Breast epithelium (tissue), 3 donors: ENCODE measurements at regions not wholly inside any gene's neighbourhood (a gene's known extent, or its start where the extent isn't known, plus 50 kb on each side); places are given as distances from the start of the nearest gene placed in this dataset.

Experiments
- CTCF ChIP-seq, 3 donors: fragments of 450-650 bp; IDR thresholded peaks; one replicate each; pipeline ENCODE4 v1.5.1; 2016 to 2017; ENCODE audit warnings: antibody characterized with exemption in 3 of 3, mild to moderate bottlenecking in 3 of 3, moderate library complexity in 3 of 3
- POLR2A ChIP-seq: fragments of 450-650 bp; IDR thresholded peaks from one replicate; pipeline ENCODE4 v1.6.1; 2016; ENCODE audit warnings: antibody characterized with exemption, mild to moderate bottlenecking, moderate library complexity
- POLR2AphosphoS5 ChIP-seq, 3 donors: sonication (generic); formaldehyde crosslinking; IDR thresholded peaks; one replicate each; pipeline ENCODE4 v1.6.1; 2017; ENCODE audit warnings: antibody characterized with exemption in 3 of 3

- TF ChIP-seq CTCF (IDR thresholded peaks at IDR 0.05) = no peak
- no peak for TF ChIP-seq POLR2A
- TF ChIP-seq POLR2AphosphoS5 (IDR thresholded peaks at IDR 0.05) = no peak
Observed at GRCh38 chr5:145105384-145105783, 729.8 kb downstream of the PRELID2 start.
